ENCODE measurements at regions not wholly inside any gene's neighbourhood (a gene's known extent, or its start where the extent isn't known, plus 50 kb on each side); places are given as distances from the start of the nearest gene placed in this dataset.

DNA sequence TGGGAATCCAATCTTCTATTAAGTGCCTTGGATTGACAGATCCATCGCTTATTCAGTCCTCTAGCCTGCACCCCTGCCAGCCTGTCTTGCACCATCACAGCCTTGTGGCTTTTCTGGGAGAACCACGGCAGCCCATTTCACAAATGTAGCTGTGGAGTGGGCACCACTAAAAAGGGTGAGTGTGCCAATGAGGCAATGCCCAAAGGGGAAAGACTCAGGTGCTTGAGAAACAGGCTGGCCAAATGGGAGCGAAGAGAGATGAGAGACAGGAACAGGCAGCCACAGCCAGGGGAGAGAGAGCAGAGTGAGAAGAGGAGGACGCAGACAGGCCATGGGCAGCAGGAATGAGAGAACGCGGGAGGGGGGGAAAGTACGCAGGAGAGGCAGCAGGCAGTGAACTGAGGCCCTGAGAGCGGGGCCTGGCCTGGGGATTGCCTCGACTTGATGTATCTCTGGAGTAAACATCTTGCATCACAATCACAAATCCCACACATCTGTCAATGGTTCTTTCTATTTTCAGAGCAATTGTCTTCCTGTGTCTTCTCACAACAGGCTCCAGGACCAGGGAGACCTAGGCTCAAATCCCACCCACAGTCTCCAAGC, 173.1 kb downstream of the SYK start:
- H3K36me3 Mint-ChIP-seq (ENCODE audit: low read depth): no peaks in the 10 kb centered on the region
- no peak for TF ChIP-seq CTCF (IDR thresholded peaks at IDR 0.05; ENCODE audit: unreplicated experiment in 3 of 3)
- H3K4me3 Mint-ChIP-seq: no peak overlapping the region
- peaks cover 13% of the 10 kb centered on the region for H3K27me3 Mint-ChIP-seq (ENCODE audit: low read depth)
- H3K4me1 Mint-ChIP-seq: no peaks in the 10 kb centered on the region
- no peak overlapping the region for H3K27ac Mint-ChIP-seq
- no peaks in the 10 kb centered on the region for H3K9me3 Mint-ChIP-seq

DNA sequence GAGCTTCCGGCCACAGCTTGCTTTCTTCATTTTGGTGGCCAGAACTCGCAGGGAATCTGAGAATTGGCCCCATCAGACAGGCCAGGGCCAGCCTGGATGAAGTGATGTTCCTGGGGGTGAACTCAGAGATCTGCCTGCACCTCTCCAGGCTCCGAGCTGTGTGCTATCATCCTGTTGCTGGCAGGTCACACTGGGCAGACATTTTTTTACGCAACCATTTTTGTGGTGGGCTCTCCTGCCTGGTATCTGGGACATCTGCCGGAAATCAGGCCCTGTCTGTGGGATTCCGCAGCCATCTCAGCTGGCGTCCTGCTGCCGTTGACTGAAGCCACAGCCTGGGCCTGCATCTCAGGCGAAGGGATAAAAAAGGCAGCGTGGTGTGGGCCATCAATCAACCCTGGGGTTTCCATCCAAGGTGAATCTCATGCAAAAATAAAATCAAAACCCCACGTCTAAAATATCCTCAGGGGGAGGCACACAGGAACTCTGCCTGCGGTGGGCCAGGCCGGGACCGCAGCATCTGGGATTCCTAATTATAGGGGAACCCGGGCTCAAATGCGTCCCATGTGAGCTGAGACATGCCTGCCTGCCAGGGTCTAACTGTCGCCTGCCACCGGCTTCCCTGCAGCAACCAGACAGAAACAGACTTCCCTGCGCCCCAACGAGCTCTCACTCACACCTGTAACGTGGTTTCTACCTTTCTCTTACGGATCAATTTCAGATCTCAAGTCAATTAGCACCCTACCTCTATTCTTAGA, 174.3 kb downstream of the SYK start:
- H3K4me3 Mint-ChIP-seq: no peak overlapping the region

GRCh38 chr9:90979138-90979551, 177.5 kb downstream of the SYK start:
- peaks cover 3% of the 10 kb centered on the region for H3K27me3 Mint-ChIP-seq (ENCODE audit: low read depth)
- no peak for TF ChIP-seq CTCF (IDR thresholded peaks at IDR 0.05; ENCODE audit: unreplicated experiment in 3 of 3)
- no peaks in the 10 kb centered on the region for H3K36me3 Mint-ChIP-seq (ENCODE audit: low read depth)
- H3K4me1 Mint-ChIP-seq: no peaks in the 10 kb centered on the region
- H3K4me3 Mint-ChIP-seq: no peak overlapping the region
- no peak overlapping the region for H3K27ac Mint-ChIP-seq
- no peaks in the 10 kb centered on the region for H3K9me3 Mint-ChIP-seq

More for the DNA sequence above, 174.3 kb downstream of the SYK start:
- no peak for TF ChIP-seq CTCF (IDR thresholded peaks at IDR 0.05; ENCODE audit: unreplicated experiment in 3 of 3)
- H3K9me3 Mint-ChIP-seq: no peaks in the 10 kb centered on the region
- peaks cover 13% of the 10 kb centered on the region for H3K27me3 Mint-ChIP-seq (ENCODE audit: low read depth)
- H3K36me3 Mint-ChIP-seq (ENCODE audit: low read depth): no peaks in the 10 kb centered on the region
- H3K27ac Mint-ChIP-seq: no peak overlapping the region
- no peaks in the 10 kb centered on the region for H3K4me1 Mint-ChIP-seq

GRCh38 chr9:90979639-90980038, 178.0 kb downstream of the SYK start:
- Mint-ChIP-seq H3K36me3 (ENCODE audit: low read depth) (no peaks in the 10 kb centered on the region), H3K4me3 (no peak overlapping the region), H3K4me1 (no peaks in the 10 kb centered on the region), H3K9me3 (no peaks in the 10 kb centered on the region), H3K27ac (no peak overlapping the region), H3K27me3 (ENCODE audit: low read depth) (peaks cover 3% of the 10 kb centered on the region)
- TF ChIP-seq CTCF (IDR thresholded peaks at IDR 0.05; ENCODE audit: unreplicated experiment in 3 of 3): no peak

DNA sequence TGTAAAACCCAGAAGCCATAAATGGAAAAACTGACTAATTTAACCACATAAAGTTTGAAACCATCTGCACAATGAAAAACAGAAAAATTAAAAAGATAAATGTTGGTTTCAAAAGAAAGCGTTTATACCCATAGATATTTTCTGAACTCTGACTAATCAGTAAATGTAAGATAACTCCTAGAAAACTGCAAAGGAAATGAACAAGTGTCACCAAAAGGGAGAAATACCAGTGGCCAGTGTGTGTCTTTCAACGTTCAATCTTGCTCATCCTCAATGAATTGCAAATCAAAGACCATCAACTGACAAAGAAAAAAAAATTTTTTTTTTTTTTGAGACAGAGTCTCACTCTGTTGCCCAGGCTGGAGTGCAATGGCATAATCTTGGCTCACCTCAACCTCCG, 180.1 kb downstream of the SYK start:
- TF ChIP-seq CTCF (IDR thresholded peaks at IDR 0.05; ENCODE audit: unreplicated experiment in 3 of 3): no peak
- no peak overlapping the region for H3K27ac Mint-ChIP-seq

DNA sequence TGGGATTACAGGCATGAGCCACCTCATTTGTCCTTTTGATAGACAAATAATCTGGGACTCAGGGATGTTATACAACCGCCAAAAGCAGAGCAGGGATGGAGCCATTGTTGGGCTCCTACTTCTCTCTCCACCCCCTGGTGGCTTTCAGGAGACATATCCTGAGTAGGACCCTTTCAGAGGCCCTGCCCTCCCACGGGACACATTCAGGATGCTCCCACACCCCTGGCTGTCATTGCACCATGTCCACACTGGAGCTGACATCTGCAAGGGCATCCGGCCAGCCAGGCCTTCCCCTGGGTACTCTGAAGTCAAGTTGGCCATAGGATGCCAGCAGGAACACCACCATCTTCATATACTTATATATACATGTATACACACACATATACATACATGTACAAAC, 181.8 kb downstream of the SYK start:
- Mint-ChIP-seq H3K36me3 (ENCODE audit: low read depth) (no peaks in the 10 kb centered on the region), H3K9me3 (no peaks in the 10 kb centered on the region), H3K27ac (no peak overlapping the region), H3K4me1 (no peaks in the 10 kb centered on the region), H3K4me3 (no peak overlapping the region), H3K27me3 (ENCODE audit: low read depth) (peaks cover 3% of the 10 kb centered on the region)
- TF ChIP-seq CTCF (IDR thresholded peaks at IDR 0.05; ENCODE audit: unreplicated experiment in 3 of 3): no peak

More for the DNA sequence above, 180.1 kb downstream of the SYK start:
- Mint-ChIP-seq H3K4me3 (no peak overlapping the region), H3K27me3 (ENCODE audit: low read depth) (peaks cover 3% of the 10 kb centered on the region), H3K9me3 (no peaks in the 10 kb centered on the region), H3K36me3 (ENCODE audit: low read depth) (no peaks in the 10 kb centered on the region), H3K4me1 (no peaks in the 10 kb centered on the region)

All from nephron (organoid).